ENCODE measurements at regions not wholly inside any gene's neighbourhood (a gene's known extent, or its start where the extent isn't known, plus 50 kb on each side); places are given as distances from the start of the nearest gene placed in this dataset.

GRCh38 chr6:19301980-19302379 lies 535.2 kb upstream of the ID4 start:
- H3K36me3 Mint-ChIP-seq (ENCODE audit: low read depth): peaks cover 3% of the 10 kb centered on the region
- no peaks in the 10 kb centered on the region for H3K27me3 Mint-ChIP-seq (ENCODE audit: low read depth)
- TF ChIP-seq CTCF (conservative IDR thresholded peaks at IDR 0.05): no peak
- no peak overlapping the region for H3K27ac Mint-ChIP-seq (ENCODE audit: unreplicated experiment)
- H3K4me1 Mint-ChIP-seq: peaks cover 51% of the 10 kb centered on the region
- peaks cover 5% of the 10 kb centered on the region for H3K9me3 Mint-ChIP-seq
- H3K4me3 Mint-ChIP-seq: no peak overlapping the region
- DNase-seq (ENCODE audit: low read depth, low spot score): no peak

GRCh38 chr6:19303383-19303782 lies 533.8 kb upstream of the ID4 start:
- peaks cover 44% of the 10 kb centered on the region for H3K4me1 Mint-ChIP-seq
- TF ChIP-seq CTCF (conservative IDR thresholded peaks at IDR 0.05): no peak
- peaks cover 5% of the 10 kb centered on the region for H3K9me3 Mint-ChIP-seq
- no peaks in the 10 kb centered on the region for H3K27me3 Mint-ChIP-seq (ENCODE audit: low read depth)
- H3K4me3 Mint-ChIP-seq: no peak overlapping the region
- H3K36me3 Mint-ChIP-seq (ENCODE audit: low read depth): peaks cover 3% of the 10 kb centered on the region
- no peak for DNase-seq (ENCODE audit: low read depth, low spot score)
- H3K27ac Mint-ChIP-seq (ENCODE audit: unreplicated experiment): no peak overlapping the region

GRCh38 chr6:19309661-19310060 lies 527.5 kb upstream of the ID4 start:
- DNase-seq (ENCODE audit: low read depth, low spot score): no peak
- H3K4me1 Mint-ChIP-seq: peaks cover 52% of the 10 kb centered on the region
- no peak overlapping the region for H3K27ac Mint-ChIP-seq (ENCODE audit: unreplicated experiment)
- peaks cover 12% of the 10 kb centered on the region for H3K9me3 Mint-ChIP-seq
- H3K36me3 Mint-ChIP-seq (ENCODE audit: low read depth): peaks cover 15% of the 10 kb centered on the region
- no peak overlapping the region for H3K4me3 Mint-ChIP-seq
- no peaks in the 10 kb centered on the region for H3K27me3 Mint-ChIP-seq (ENCODE audit: low read depth)
- no peak for TF ChIP-seq CTCF (conservative IDR thresholded peaks at IDR 0.05)

- Mint-ChIP-seq H3K9me3 (peaks cover 15% of the 10 kb centered on the region), H3K4me1 (peaks cover 52% of the 10 kb centered on the region), H3K27ac (ENCODE audit: unreplicated experiment) (peak overlapping the region; percentile 99), H3K4me3 (peak overlapping the region; percentile 58), H3K27me3 (ENCODE audit: low read depth) (no peaks in the 10 kb centered on the region), H3K36me3 (ENCODE audit: low read depth) (peaks cover 17% of the 10 kb centered on the region)
- no peak for DNase-seq (ENCODE audit: low read depth, low spot score)
- TF ChIP-seq CTCF (conservative IDR thresholded peaks at IDR 0.05): no peak
Measured at GRCh38 chr6:19311786-19312185, 525.4 kb upstream of the ID4 start.

GRCh38 chr6:19312241-19312978 lies 524.8 kb upstream of the ID4 start:
- Mint-ChIP-seq H3K9me3 (peaks cover 15% of the 10 kb centered on the region), H3K27me3 (ENCODE audit: low read depth) (no peaks in the 10 kb centered on the region), H3K27ac (ENCODE audit: unreplicated experiment) (peak overlapping the region; percentile 99), H3K4me3 (peak overlapping the region; percentile 10), H3K4me1 (peaks cover 57% of the 10 kb centered on the region), H3K36me3 (ENCODE audit: low read depth) (peaks cover 17% of the 10 kb centered on the region)
- TF ChIP-seq CTCF (conservative IDR thresholded peaks at IDR 0.05): no peak
- peak; percentile 48 for DNase-seq (ENCODE audit: low read depth, low spot score)

Measured in neural crest cell (in vitro differentiated cells).